Pulmonary artery endothelial cell (primary cell): ENCODE measurements at regions not wholly inside any gene's neighbourhood (a gene's known extent, or its start where the extent isn't known, plus 50 kb on each side); places are given as distances from the start of the nearest gene placed in this dataset.

Source experiments
- DNase-seq: peaks from one replicate; pipeline ENCODE4 v3.0.0-alpha.2; 2011; ENCODE audit warnings: low read depth, low spot score

GRCh38 chr11:112511271-112511670, 250.6 kb upstream of the PLET1 start:
- DNase-seq, result no peak

- DNase-seq, result no peak
Observed at GRCh38 chr11:112511911-112512310, 251.3 kb upstream of the PLET1 start.

GRCh38 chr11:112513417-112513816, 252.8 kb upstream of the PLET1 start:
- no peak for DNase-seq

GRCh38 chr11:112514011-112514740, 253.5 kb upstream of the PLET1 start:
- DNase-seq, result no peak

- DNase-seq, result no peak
Observed at GRCh38 chr11:112516261-112516660, 255.6 kb upstream of the PLET1 start.

GRCh38 chr11:112516755-112517154, 256.1 kb upstream of the PLET1 start:
- DNase-seq, result no peak

GRCh38 chr11:112518371-112518770, 257.7 kb upstream of the PLET1 start:
- no peak for DNase-seq

- DNase-seq, result no peak
Observed at GRCh38 chr11:112519751-112520150, 259.1 kb upstream of the PLET1 start.

GRCh38 chr11:112520354-112520753, 259.7 kb upstream of the PLET1 start:
- no peak for DNase-seq

- DNase-seq, result no peak
Observed at GRCh38 chr11:112522536-112522935, 261.9 kb upstream of the PLET1 start.

- no peak for DNase-seq
Observed at GRCh38 chr11:112523031-112523430, 262.4 kb upstream of the PLET1 start.

- no peak for DNase-seq
Observed at GRCh38 chr11:112523477-112523876, 262.8 kb upstream of the PLET1 start.

- DNase-seq, result no peak
Observed at GRCh38 chr11:112523951-112524350, 263.3 kb upstream of the PLET1 start.

- DNase-seq, result no peak
Observed at GRCh38 chr11:112524798-112525197, 264.1 kb upstream of the PLET1 start.

- DNase-seq, result no peak
Observed at GRCh38 chr11:112525270-112525669, 264.6 kb upstream of the PLET1 start.

GRCh38 chr11:112525844-112526590, 265.4 kb upstream of the PLET1 start:
- DNase-seq, result no peak

- DNase-seq, result no peak
Observed at GRCh38 chr11:112526699-112527416, 266.2 kb upstream of the PLET1 start.

GRCh38 chr11:112529071-112529470, 268.4 kb upstream of the PLET1 start:
- DNase-seq, result no peak

- no peak for DNase-seq
Observed at GRCh38 chr11:112532506-112532905, 271.8 kb upstream of the PLET1 start.

- no peak for DNase-seq
Observed at GRCh38 chr11:112533682-112534081, 273.0 kb upstream of the PLET1 start.

GRCh38 chr11:112534208-112534607, 273.5 kb upstream of the PLET1 start:
- DNase-seq, result no peak

GRCh38 chr11:112537026-112537425, 276.4 kb upstream of the PLET1 start:
- no peak for DNase-seq
